HT1080 (cell line): ENCODE measurements at regions not wholly inside any gene's neighbourhood (a gene's known extent, or its start where the extent isn't known, plus 50 kb on each side); places are given as distances from the start of the nearest gene placed in this dataset.

Experiments used
- DNase-seq: peaks from one replicate; pipeline ENCODE4 v3.0.0-alpha.2; 2015; ENCODE audit warnings: low read depth

DNA sequence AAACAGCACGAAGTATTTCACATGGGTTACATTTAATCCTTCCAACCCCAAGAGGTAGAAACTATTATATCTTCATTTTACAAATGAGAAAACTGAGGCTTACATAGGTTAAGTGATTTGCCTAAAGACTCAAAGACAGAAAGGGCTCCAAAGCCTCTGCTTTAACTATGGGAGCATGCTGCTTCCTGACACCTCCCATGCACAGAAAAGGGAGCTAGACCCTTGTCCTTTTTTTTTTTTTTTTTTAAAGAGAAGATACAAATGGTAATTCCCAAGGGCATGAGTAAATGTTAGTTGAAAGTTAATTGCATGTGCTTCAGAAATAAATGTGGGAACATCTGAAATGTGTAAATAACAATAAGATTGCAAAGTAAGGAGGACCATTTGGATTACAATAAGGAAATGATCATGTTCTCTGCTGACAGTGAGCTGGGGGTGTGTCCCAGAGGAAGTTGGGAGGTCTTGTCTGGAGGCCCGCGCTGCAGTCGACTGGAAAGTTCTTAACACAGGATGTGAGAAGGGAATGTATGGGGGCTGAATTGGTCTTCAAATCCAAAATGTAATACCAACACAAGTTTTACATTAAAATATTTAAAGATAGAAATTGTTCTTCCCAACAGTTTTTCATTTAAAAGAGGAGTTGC is 500.3 kb downstream of the KLF12 start:
- no peak for DNase-seq

DNA sequence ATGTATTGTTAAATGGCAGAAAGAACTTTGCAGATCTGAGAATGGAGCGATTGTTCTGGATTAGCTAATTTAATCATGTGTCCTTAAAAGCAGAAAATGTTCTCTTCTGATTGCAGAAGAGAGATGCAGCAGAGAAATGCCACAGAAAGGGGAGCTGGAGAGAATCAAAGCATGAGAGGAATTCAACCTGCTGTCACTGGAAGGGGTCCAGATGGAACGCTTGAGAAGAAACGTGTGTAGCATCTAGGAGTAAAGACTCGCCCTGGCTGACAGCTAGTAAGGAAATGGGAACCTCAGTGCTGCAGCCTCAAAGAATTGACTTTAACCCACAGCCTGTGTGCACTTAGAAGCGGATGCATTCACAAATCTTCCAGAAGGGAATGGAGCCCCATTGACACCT is 502.8 kb downstream of the KLF12 start:
- DNase-seq: no peak

DNA sequence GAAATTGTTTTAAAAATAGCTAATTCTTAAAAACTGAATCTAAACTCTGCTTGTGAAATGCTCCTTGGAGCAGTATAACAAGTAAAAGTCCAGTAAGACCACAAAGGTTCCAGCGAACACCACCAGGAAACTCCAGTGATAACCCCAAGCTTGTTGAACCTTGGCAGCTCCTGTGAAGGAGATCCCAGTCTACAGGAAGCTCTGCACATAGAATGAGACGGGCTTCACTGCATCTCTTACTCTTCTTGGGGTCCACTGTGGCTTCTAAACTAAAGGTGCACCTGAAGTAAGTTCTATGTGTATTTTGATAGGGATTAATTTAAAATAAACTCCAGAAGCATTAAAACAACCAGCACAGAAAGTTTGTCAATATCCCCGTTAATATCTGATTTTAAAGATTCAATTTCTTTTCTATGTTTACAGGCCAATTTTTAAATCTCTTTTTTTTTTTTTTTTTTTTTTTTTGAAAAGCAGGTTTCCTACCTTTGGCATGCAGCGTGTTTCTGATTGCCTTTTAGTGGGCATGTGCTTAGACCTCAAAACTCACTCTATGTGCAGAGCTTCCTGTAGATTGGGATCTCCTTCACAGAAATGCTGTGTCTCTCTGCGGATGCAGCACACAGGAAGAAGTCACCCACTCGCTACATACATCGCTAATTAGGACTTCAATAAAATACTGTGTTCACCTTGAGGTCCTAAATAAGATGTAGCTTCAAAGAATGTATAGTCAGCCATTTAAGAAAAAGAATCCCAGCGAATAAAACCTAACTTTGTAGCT is 508.5 kb downstream of the KLF12 start:
- no peak for DNase-seq

DNA sequence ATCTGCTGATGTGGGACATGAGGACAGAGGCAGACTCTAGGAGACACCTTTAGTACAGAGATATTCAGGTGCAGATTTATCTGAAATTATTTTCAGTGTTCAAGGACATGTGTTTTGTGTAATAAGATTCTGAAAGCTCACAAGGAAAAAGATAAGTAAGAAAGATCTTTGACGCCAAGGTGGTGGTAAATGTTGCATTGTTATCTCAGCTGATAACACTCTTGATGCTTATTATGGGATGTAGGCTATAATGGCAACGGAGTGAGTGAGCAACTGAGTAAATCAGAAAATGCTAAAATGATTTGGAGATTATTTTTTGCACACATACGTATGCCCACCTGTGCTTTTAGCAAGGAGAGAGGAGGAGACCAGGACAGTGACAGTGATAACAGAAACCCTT is 510.9 kb downstream of the KLF12 start:
- no peak for DNase-seq

DNA sequence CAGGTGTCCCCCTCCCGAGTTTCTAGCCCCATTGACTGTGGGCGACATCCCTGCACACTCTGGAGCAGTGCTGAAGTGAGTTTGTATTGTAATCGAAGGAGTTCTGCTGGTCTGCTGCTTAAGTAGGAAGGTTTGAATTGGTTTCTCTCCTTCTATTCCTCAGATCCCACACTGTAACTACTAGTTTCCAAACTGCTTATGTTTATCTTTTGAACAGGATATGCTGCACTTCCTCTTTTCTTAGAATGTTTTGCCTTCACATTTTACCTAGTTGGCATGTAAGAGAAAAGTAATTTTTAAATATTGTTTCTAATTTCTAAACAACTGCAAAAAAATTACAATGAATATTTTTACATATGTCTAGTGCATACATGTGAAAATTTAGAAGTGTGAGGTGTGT is 511.8 kb downstream of the KLF12 start:
- no peak for DNase-seq

DNA sequence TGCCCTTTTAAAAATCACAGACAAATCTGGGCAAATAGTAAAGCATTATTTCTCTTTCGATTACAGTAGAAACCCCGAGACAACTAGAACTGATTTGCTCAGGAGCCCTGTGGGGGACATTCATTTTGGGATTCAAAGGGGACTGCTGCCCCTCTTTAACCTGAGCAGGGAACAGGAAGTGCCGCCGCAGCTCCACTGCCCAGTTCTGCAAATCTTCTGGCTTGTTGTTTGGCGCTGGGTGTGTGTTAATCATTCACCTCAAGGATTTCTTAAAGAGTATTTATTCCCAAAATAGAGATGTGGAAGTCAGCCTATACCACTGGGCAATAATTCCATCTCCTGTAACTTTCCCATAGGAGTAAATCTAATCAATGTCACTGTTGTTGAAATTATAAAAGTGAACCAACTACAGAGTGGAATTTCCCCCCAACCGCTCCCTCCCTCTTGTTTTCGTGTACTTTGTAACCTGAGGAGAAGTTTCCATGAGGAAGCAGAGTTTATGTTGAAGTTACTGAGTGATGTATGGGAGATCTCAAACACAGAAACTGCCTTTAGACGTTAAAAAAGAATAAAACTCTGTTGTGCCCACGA is 515.8 kb downstream of the KLF12 start:
- DNase-seq: no peak

DNA sequence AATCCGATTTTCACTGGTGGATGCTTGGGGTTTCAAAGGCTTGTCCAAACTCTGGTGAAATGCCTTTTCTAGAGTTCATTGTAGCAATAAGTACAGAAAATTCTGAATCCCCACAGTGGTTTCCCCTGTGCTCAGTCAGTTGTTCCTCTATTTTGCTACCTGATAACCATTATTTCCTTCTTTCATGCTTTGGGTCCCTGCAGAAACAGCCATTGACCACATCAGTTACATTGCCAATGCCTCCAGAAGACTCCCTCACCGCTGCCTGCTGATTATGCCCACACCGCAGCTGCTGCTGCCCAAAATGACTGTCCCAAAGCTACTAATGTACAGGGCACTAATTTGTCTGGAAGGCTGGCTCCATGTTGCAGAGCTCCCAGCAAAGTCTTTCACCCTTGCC is 517.3 kb downstream of the KLF12 start:
- DNase-seq: no peak

DNA sequence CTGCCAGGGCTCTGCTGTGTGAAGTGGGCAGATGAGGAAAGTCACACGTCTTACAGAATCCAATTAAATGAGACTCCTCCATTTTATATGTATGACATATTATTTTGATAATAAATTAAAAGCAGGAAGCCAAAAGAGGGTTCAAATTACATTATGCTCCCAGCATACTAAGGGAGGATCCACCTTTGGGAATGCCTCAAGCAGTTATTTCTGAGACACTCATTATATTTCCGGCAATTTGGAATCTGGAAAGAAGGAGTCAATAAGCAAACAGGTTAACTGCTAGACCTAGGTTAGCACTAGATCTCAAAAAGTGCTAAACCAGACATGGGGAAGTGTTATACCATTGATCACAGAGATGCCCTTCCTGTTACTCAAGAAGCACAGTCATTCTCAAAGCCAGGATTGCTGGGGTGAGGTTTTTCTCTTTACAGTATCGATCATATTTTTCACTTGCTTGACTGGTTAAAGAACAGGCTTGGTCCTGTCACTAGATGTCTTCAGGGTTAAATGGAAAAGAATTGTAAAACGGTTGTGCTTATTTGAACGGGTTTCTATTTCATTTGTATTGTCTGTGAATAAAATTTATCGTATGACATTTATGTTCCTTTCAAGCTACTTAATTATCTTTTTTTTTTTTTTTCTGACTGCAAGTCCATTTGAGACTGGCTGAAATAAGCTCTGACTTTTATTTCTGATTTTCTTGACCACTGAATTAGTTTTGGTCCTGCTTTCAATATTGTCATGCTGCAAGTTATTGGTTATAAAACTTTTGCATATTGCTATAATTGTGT is 523.2 kb downstream of the KLF12 start:
- no peak for DNase-seq

DNA sequence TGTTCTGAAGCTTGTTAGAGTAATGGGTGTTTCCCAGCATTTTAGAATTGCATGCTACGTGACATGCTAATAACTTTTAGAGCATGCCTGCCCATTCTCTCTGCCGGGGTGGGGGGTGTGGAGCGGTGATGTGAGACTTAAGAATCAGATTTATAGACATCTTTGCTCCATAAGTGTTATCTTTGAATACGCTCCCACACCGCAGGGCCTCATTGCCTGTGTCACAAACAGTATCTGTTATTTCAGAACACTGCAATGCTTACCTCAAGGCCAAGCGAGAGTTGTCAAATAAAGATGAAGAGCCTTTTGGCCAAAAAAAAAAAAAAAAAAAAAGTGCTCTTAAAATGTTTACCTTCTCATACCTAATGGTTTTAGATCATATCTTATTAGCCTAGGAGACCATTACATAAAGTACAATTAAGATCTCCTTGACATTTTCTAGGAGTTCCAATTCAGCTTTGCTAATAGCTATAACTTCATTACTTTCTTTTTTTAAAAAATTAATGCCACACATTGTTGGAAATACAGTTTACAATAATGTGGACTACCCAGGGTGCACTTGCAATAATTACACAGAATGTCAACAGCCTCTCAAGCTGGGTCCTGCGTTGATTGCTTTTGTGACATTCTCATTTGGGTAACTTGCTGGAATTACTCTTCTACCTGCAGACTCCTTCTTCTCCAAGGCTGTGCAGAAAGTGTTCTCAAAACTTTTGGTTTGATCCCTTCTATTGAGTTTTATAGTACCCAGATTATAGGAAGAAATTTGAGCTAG is 525.3 kb downstream of the KLF12 start:
- DNase-seq: no peak

DNA sequence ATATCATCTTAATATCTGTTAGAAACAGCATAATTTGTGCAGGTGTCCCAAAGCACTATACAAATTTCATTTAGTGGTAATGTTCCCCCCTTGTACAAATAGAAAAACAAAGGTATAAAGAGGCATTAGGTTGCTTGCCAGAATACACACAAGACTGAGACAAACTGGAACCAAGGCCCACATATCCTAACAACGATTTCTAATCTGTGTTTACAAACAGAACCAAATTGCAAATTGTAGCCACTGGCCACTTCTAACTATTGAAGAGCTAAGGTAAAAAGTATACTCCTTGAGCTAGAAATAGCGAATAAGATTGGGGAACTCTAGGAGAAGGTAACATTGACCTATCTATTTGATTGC is 526.1 kb downstream of the KLF12 start:
- no peak for DNase-seq

DNA sequence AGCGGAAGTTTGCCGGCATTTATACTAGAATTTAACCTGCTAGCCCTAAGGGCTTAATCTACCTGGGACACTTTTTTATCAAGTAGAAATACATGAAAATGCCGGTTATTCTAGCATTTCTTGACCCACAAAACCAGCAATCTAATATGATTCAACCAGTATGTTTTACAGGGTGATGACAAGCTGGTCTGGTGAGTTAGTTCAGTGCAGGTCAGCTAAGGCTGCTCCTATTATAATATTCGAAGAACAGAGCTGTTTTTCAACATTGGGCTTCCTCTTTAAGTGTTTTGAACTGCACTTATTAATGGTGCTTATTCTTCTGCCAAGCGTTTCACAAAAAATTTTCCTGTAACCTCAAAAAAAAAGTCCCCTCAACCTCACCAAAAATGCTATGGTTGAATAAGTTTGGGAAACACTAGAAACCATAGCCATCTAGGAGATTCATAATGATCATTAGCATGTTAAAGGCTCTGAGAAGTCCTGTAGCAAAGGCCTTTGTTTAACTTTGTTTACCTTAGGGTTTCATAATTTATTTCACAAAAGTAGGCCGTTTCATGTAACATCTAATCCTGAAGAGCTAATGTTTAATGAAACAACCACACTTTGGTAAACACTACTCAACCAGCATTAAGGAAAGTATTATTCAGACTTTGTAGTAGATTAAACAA is 526.6 kb downstream of the KLF12 start:
- no peak for DNase-seq

DNA sequence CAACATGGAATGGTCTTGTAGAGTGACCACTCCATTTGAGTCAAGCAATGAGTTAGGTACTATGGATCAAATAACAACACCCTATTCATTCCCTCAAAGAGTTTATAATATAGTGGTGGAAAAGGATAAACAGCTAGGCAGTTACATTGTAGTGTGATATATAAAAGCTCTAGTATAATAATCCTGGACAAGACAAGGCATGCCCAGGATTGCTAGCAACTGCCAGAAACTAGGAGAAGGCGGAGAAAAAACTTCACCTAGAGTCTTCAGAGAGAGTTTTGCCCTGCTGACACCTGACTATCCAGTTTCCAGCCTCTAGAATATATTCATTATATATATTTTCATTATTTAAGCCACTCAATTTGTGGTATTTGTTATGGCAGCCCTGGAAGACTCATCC is 530.6 kb downstream of the KLF12 start:
- no peak for DNase-seq

DNA sequence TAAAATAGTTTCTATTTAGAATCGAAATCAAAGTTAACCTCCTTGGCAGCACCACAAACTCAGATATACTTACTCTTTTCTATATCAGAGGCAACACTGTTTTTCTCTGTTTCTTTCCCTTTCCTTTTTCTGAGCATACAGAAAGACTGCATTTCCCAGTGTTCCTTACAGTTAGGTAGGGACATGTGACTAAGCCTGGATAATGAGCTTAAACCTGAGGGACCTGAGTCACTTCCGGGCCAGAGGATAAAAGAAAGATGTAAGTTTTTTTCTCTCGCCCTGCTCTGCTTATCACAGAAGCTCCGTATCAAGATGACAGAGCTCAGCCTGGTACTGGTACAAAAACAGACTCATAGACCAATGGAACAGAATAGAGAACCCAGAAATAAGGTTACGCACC is 531.9 kb downstream of the KLF12 start:
- DNase-seq: peak; percentile 84

DNA sequence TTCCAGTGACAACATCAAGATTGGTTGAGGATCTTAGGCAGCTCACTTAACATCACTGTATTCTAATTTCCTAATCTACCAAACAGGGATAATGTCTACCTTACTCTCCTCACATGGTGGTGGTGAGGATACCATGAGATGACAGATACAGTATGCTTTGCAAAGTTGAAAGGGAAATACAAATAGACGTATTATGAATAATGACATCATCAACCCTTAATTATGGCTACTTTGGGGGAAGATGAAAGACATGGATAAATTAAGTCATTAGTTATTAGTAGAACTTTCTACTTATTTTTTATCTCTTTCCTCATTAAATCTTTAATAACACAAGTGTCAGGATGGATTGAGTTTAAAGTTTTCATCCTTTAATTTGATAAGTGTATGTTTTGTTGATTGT is 532.5 kb downstream of the KLF12 start:
- DNase-seq: no peak

DNA sequence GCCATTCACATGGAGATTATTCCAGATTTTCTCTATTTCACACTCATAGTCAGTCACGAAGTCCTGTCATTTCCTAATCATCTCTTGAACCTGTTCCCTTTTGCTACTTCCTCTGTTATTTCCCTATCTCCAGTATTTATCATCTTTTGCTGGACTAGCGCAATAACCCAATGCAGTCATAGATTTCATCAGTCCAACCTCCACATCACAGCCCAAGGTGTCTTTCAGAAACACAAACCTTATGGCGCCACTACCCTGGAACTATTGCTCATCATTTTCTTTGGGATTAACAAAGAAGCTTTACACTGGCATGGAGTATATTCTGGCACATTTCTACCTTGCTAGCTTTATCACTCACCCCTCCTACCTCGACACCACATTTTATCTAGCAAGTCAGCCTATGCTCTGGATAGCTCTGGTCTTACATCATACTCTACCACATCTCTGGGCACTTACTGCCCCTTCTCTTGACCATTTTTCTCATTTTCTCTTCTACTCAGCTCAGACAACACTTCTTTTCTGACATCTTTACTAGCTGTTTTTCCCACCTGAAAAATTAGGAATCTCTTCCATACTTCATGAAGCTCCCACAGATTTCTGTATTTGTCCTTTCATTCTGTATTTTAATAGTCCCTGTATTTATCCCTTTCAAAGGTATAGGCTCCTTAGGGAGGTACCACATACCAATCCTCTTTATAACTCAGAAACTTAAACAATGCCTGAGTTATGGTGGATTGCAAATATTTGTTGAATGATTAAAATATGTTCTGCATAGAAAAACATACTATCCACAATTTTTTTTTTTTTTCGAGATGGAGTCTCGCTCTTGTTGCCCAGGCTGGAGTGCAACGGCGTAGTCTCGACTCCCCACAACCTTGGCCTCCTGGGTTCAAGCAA is 534.7 kb downstream of the KLF12 start:
- no peak for DNase-seq

DNA sequence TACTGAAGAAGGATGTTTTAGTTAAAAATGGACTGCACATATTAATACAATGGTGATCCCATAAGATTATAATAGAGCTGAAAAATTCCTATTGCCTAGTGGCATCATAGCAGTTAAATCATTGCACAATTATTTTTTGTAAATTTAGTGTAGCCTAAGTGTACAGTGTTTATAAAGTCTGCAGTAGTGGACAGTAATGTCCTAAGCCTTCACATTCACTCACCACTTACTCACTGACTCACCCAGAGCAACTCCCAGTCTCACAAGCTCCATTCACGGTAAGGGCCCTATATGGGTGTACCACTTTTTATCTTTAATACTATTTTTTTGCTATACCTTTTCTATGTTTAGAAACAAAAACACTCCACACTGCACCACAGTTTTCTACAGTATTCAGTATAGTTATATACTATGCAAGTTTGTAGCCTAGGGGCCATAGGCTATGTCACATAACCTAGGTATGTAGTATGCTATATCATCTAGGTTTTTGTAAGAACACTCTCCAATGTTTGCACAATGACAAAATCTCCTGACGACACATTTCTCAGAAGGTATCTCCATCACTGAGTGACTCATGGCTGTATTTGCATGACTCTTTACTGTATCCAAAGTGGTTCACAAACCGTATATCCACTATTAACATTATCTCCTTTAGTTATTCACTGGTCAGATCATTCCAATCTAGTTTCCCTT is 536.0 kb downstream of the KLF12 start:
- peak; percentile 85 for DNase-seq

DNA sequence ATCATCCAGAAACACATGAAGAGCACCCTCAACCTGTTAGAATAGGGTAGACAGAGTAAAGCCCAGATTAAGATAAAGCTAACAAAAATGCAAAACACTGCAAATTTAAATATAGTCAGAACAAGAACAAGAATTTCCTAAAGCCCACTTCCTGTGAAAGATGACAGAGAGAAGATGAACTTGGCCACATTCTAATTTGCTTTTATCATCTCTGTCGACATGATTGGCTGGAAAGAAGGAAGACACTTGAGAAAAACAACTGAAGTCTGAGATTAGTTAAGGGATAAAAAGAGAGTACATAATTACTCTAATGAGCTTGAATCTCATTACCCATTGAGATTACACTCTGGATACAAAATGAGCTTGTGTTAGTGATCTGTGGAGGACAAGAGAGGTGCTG is 537.6 kb downstream of the KLF5 start:
- no peak for DNase-seq

DNA sequence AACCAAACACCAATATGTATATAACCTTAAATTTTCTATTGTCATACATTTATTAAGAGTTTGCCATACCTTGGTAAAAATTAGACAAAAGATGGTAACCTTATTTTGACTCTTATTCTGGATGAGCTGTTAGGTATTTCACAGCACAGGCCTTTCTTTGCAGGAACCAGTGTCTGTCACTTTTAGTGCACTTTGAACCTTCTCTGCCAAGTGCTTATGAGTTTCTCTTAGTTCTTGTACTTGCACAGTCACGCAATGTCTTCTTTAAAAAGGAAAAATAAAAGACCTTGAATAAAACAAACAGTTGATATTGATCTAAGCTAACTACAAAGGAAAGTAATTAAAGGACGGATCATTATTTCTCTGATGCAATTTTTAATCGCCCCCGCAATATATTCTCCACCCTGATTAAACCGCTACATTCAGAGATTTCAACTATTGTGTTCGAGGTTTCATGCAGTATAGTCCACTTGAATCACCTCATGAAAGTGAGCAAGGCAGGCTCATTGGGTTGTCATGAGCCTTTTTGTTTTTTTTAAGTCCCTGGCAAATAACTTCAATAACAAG is 534.5 kb downstream of the KLF5 start:
- no peak for DNase-seq

DNA sequence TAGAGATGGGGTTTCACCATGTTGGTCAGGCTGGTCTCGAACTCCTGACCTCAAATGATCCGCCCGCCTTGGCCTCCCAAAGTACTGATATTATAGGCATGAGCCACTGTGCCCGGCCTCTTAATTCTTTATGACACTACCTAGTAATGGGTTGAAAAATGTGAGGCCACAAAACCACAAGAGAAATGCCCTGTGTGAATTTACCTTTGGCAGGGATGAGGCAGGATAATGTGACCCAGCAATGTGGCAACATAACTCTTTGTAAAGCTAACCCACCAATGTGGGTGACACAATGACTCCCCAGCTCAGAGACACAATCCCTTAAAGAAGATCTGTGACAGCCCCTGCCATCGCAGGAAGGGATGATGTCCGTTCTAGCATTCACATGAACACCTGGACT is 533.1 kb downstream of the KLF5 start:
- no peak for DNase-seq
